Astrocyte (in vitro differentiated cells and primary cell): ENCODE measurements at regions not wholly inside any gene's neighbourhood (a gene's known extent, or its start where the extent isn't known, plus 50 kb on each side); places are given as distances from the start of the nearest gene placed in this dataset.

ENCODE experiments used
- EZH2 ChIP-seq: IDR thresholded peaks from 2 replicates; pipeline ENCODE4 v1.6.1; 2012; ENCODE audit warnings: mild to moderate bottlenecking, low read length, inconsistent platforms; ENCODE audit not compliant: insufficient read depth
- TF ChIP-seq, protein P1 (sequence below): IDR thresholded peaks from 2 replicates; pipeline ENCODE4 v1.5.1; 2011; ENCODE audit warnings: low read depth, mild to moderate bottlenecking, inconsistent platforms, low read length, moderate library complexity; ENCODE audit not compliant: insufficient read depth

DNA sequence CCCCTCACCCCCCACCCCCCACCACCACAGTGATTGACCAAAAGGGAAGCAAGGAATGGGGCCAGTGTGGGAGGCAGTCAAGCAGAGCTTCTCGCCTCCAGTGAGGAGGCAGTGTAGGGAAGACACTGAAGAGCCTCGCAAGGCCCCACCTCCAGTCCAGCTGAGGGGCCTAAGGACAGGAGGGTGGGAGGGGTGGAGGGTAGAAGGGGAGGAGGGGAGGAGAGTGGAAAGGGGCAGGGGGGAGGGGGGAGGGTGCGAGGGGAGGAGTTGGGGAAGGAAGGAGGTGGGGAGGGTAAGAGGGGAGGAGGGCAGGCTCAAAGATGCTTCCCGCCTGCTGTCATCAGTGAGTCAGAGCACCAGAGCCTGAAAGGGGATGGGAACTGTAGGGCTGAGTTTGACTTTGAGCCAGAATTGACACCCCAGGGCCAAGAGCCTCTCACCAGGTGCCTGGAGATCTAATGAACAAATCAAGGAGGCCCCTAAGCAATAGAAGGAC is 786.2 kb downstream of the UQCRFS1 start:
- TF ChIP-seq, protein P1, sequence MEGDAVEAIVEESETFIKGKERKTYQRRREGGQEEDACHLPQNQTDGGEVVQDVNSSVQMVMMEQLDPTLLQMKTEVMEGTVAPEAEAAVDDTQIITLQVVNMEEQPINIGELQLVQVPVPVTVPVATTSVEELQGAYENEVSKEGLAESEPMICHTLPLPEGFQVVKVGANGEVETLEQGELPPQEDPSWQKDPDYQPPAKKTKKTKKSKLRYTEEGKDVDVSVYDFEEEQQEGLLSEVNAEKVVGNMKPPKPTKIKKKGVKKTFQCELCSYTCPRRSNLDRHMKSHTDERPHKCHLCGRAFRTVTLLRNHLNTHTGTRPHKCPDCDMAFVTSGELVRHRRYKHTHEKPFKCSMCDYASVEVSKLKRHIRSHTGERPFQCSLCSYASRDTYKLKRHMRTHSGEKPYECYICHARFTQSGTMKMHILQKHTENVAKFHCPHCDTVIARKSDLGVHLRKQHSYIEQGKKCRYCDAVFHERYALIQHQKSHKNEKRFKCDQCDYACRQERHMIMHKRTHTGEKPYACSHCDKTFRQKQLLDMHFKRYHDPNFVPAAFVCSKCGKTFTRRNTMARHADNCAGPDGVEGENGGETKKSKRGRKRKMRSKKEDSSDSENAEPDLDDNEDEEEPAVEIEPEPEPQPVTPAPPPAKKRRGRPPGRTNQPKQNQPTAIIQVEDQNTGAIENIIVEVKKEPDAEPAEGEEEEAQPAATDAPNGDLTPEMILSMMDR = no peak
- no peak for TF ChIP-seq EZH2
